ENCODE measurements at regions not wholly inside any gene's neighbourhood (a gene's known extent, or its start where the extent isn't known, plus 50 kb on each side); places are given as distances from the start of the nearest gene placed in this dataset.

DNA sequence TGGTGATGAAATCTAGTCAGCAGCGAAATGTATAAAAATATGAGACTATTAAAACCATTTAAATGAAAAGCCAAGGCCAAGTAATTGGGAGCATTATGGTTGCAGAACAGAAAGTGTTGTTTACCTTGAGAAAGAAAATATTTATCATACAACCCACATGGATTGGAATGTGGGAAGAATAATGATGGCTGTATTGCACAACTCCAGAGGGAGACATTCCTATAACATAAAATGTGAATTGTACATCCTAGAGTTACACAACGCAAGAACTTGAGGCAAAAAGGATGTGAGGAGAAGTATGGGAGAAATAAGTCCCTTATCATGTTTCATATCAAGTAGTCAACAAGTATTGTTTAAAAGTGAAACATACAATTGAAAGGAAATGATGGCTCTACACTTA, 1014.0 kb upstream of the SEMA6A start:
- ChIA-PET CTCF (no interaction called here), POLR2A (ENCODE audit: unreplicated experiment) (no interaction called here)
- H3K4me2 ChIP-seq: no peak overlapping the region
- no peaks in the 10 kb centered on the region for H4K20me1 ChIP-seq (ENCODE audit: insufficient read depth)
- H3K27me3 ChIP-seq (ENCODE audit: insufficient read depth, low read depth): no peaks in the 10 kb centered on the region
- no peaks in the 10 kb centered on the region for H3K36me3 ChIP-seq (ENCODE audit: low read depth)
- intact Hi-C loops (cut with micrococcal nuclease; ENCODE audit: unreplicated experiment): no loop called here
- no TSS peak for BruUV-seq (replicated peaks)
- no peaks in the 10 kb centered on the region for H3F3A ChIP-seq (ENCODE audit: insufficient read depth, low read depth)
- H3K4me3 ChIP-seq: no peak overlapping the region
- no peak overlapping the region for H3K27ac ChIP-seq
- DNase-seq: no peak
- no peaks in the 10 kb centered on the region for H3K4me1 ChIP-seq (replicated peaks; ENCODE audit: insufficient read depth)
- TF ChIP-seq EZH2 (IDR thresholded peaks at IDR 0.05; ENCODE audit: low read depth): no peak
- TF ChIP-seq, protein P1, sequence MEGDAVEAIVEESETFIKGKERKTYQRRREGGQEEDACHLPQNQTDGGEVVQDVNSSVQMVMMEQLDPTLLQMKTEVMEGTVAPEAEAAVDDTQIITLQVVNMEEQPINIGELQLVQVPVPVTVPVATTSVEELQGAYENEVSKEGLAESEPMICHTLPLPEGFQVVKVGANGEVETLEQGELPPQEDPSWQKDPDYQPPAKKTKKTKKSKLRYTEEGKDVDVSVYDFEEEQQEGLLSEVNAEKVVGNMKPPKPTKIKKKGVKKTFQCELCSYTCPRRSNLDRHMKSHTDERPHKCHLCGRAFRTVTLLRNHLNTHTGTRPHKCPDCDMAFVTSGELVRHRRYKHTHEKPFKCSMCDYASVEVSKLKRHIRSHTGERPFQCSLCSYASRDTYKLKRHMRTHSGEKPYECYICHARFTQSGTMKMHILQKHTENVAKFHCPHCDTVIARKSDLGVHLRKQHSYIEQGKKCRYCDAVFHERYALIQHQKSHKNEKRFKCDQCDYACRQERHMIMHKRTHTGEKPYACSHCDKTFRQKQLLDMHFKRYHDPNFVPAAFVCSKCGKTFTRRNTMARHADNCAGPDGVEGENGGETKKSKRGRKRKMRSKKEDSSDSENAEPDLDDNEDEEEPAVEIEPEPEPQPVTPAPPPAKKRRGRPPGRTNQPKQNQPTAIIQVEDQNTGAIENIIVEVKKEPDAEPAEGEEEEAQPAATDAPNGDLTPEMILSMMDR (conservative IDR thresholded peaks at IDR 0.05): no peak
- no peaks in the 10 kb centered on the region for H3K9me2 ChIP-seq (ENCODE audit: insufficient read depth)
- H3K79me2 ChIP-seq (ENCODE audit: low read depth): no peaks in the 10 kb centered on the region
- H3K9me3 ChIP-seq (ENCODE audit: insufficient read depth, low read depth): no peaks in the 10 kb centered on the region
- H2AFZ ChIP-seq: no peak overlapping the region

DNA sequence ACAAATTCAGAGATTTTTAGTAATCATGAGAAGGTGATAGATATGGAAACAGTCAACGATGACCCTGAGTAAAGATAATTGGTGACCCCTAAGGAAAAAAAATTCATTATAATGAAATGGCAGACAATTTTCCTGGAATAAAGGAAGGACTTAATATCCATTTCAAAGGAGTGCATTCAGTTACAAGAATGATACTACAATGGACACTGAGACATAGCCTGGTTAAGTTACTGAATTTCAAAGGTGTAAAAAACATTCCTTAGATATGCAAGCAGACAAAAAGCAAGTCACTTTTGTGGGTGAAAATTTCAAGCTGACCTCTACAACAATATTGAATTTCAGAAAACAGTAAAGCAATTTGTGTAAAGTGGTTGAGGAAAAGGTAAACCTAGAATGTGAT, 1012.5 kb upstream of the SEMA6A start:
- Histone ChIP-seq H3F3A (ENCODE audit: insufficient read depth, low read depth) (no peaks in the 10 kb centered on the region), H3K79me2 (ENCODE audit: low read depth) (no peaks in the 10 kb centered on the region), H3K4me3 (no peak overlapping the region), H3K9me2 (ENCODE audit: insufficient read depth) (no peaks in the 10 kb centered on the region), H4K20me1 (ENCODE audit: insufficient read depth) (no peaks in the 10 kb centered on the region), H3K4me2 (no peak overlapping the region), H3K4me1 (replicated peaks; ENCODE audit: insufficient read depth) (no peaks in the 10 kb centered on the region), H2AFZ (no peak overlapping the region), H3K27ac (no peak overlapping the region), H3K9me3 (ENCODE audit: insufficient read depth, low read depth) (no peaks in the 10 kb centered on the region), H3K27me3 (ENCODE audit: insufficient read depth, low read depth) (no peaks in the 10 kb centered on the region), H3K36me3 (ENCODE audit: low read depth) (no peaks in the 10 kb centered on the region)
- no TSS peak for BruUV-seq (replicated peaks)
- TF ChIP-seq EZH2 (IDR thresholded peaks at IDR 0.05; ENCODE audit: low read depth): no peak
- no peak for DNase-seq
- CTCF ChIA-PET: no interaction called here
- intact Hi-C loops (cut with micrococcal nuclease; ENCODE audit: unreplicated experiment): no loop called here
- POLR2A ChIA-PET (ENCODE audit: unreplicated experiment): no interaction called here

DNA sequence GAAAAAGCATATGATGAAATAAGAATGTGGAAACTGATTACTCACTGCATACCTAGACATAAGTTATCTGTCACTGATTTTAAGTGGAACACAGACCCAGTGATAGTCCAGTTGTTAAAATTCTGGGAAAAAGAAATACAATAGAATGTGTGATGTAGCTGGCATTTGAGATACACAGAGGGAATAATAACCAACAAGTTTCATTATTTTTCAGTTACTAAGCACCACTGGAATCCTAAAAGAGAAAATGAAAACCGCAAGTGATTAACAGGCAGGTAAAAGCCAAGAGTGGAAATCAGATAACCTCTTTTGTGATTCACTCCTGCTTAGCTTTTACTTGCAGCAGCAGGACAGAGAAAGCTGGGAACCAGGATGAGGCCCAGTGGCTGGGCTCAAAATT, 994.0 kb upstream of the SEMA6A start:
- Histone ChIP-seq H3K36me3 (ENCODE audit: low read depth) (no peaks in the 10 kb centered on the region), H3K9me2 (ENCODE audit: insufficient read depth) (no peaks in the 10 kb centered on the region), H3K27ac (no peak overlapping the region), H3F3A (ENCODE audit: insufficient read depth, low read depth) (no peaks in the 10 kb centered on the region), H2AFZ (no peak overlapping the region), H3K9me3 (ENCODE audit: insufficient read depth, low read depth) (no peaks in the 10 kb centered on the region), H4K20me1 (ENCODE audit: insufficient read depth) (no peaks in the 10 kb centered on the region), H3K4me2 (no peak overlapping the region), H3K4me3 (no peak overlapping the region), H3K4me1 (replicated peaks; ENCODE audit: insufficient read depth) (no peaks in the 10 kb centered on the region), H3K27me3 (ENCODE audit: insufficient read depth, low read depth) (no peaks in the 10 kb centered on the region), H3K79me2 (ENCODE audit: low read depth) (no peaks in the 10 kb centered on the region)
- POLR2A ChIA-PET (ENCODE audit: unreplicated experiment): no interaction called here
- no peak for DNase-seq
- intact Hi-C loops (cut with micrococcal nuclease; ENCODE audit: unreplicated experiment): no loop called here
- TF ChIP-seq, protein P1 (conservative IDR thresholded peaks at IDR 0.05): no peak
- TF ChIP-seq EZH2 (IDR thresholded peaks at IDR 0.05; ENCODE audit: low read depth): no peak
- CTCF ChIA-PET: no interaction called here
- no TSS peak for BruUV-seq (replicated peaks)

DNA sequence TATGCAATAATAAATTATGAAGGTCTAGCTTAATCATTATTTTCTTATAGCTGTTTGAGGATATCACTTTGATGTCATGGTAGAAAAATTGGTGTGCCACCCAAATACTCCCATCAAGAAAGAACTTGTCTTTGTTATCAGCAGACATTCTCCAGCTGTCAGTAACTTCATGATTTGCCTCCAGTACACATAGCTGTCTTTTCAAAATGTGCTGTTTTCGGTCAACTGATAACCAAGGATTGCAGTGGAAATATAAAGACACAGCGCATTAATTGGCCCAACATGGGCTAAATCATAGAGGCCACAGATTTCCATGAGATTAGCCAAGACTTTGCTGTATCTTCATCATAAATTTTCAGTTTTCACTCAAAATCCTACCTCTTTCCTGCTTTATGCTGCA, 993.5 kb upstream of the SEMA6A start:
- H3K27ac ChIP-seq: no peak overlapping the region
- H4K20me1 ChIP-seq (ENCODE audit: insufficient read depth): no peaks in the 10 kb centered on the region
- H3K4me2 ChIP-seq: no peak overlapping the region
- CTCF ChIA-PET: no interaction called here
- no peaks in the 10 kb centered on the region for H3K36me3 ChIP-seq (ENCODE audit: low read depth)
- intact Hi-C loops (cut with micrococcal nuclease; ENCODE audit: unreplicated experiment): no loop called here
- H3F3A ChIP-seq (ENCODE audit: insufficient read depth, low read depth): no peaks in the 10 kb centered on the region
- no peak overlapping the region for H3K4me3 ChIP-seq
- H3K79me2 ChIP-seq (ENCODE audit: low read depth): no peaks in the 10 kb centered on the region
- no peaks in the 10 kb centered on the region for H3K9me3 ChIP-seq (ENCODE audit: insufficient read depth, low read depth)
- POLR2A ChIA-PET (ENCODE audit: unreplicated experiment): no interaction called here
- no peaks in the 10 kb centered on the region for H3K4me1 ChIP-seq (replicated peaks; ENCODE audit: insufficient read depth)
- TF ChIP-seq, protein P1 (conservative IDR thresholded peaks at IDR 0.05): no peak
- no peak for TF ChIP-seq EZH2 (IDR thresholded peaks at IDR 0.05; ENCODE audit: low read depth)
- H3K27me3 ChIP-seq (ENCODE audit: insufficient read depth, low read depth): no peaks in the 10 kb centered on the region
- no peak overlapping the region for H2AFZ ChIP-seq
- H3K9me2 ChIP-seq (ENCODE audit: insufficient read depth): no peaks in the 10 kb centered on the region
- no peak for DNase-seq
- no TSS peak for BruUV-seq (replicated peaks)
